ENCODE measurements at regions not wholly inside any gene's neighbourhood (a gene's known extent, or its start where the extent isn't known, plus 50 kb on each side); places are given as distances from the start of the nearest gene placed in this dataset.

GRCh38 chr2:152861349-152861942 lies 143.0 kb downstream of the ARL6IP6 start:
- peak; percentile 71 for TF ChIP-seq CTCF (conservative IDR thresholded peaks at IDR 0.05)
- no peak for TF ChIP-seq EZH2 (IDR thresholded peaks at IDR 0.05; ENCODE audit: low read depth)
